Stimulated activated CD8-positive, alpha-beta memory T cell treated with anti-CD3 and anti-CD28 coated beads, Interleukin-2, amount 100 ng/mL, for 1 hour (primary cell): ENCODE measurements at regions not wholly inside any gene's neighbourhood (a gene's known extent, or its start where the extent isn't known, plus 50 kb on each side); places are given as distances from the start of the nearest gene placed in this dataset.

Source experiments
- DNase-seq, 2 donors: peaks; one replicate each; pipeline ENCODE4 v3.0.0-alpha.2; 2020; ENCODE audit warnings: low read depth in 2 of 2

DNA sequence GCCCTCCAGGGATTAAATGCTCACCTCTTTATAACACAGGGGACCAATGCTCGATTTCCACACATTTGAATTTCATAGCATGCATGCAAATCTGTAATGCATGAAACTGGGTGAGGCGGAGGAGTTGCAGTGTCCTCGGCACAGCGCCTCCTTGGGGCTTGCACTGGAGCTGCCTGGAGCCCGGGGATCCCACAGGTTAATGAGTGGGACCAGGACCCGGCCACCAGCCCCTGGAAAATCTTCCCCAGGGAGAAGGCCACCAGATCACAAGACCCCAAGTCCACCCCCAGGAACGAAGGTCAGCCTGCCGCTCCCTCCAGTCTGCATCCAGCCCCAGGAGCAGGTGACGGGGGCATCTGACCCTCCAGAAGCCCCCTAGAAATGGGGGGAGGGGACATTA is 119.1 kb downstream of the MN1 start:
- DNase-seq: no peak

DNA sequence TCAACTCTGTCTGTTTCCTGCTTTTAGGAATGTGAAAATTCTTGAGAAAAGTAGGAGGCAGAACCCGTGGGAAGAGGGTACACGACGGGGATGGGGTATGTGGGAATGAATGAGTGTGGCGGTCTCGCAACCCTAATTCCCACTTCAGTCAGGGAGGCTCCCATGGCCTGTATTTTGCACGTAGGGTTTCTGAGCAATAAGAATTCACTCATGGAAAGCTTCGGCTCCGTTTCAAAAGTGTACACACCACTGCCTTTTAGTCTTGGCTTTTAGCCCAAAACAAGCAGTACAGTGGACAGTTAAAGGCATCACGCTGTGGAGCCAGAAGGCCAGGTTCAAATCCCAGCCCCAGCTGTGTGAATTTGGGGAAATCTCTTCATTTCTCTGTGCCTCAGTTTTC is 116.7 kb downstream of the MN1 start:
- DNase-seq: no peak

- no peak for DNase-seq
These were observed 116.0 kb downstream of the MN1 start for GRCh38 chr22:27685515-27685914.

GRCh38 chr22:27685970-27686369 is 115.6 kb downstream of the MN1 start:
- DNase-seq: no peak

DNA sequence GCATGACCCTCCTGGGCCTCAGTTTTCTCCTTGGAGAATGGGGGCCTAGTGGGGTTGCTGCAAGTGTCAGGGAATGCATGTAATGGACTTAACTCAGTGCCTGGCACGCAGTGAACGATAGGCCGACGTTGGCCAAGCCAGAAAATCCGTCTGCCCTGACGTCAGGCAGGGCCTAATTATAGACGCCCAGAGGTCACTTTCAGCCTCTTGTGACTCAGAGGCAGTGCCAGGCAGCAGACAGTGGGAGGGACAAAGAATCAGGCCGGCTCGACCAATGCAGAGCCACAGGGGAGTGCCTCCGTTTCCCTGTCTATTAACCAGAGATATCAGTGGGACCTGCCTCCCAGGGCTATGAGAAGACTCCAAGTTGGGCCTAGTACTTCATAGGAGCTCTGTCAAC is 115.0 kb downstream of the MN1 start:
- DNase-seq: no peak

GRCh38 chr22:27687984-27688545 is 113.5 kb downstream of the MN1 start:
- no peak for DNase-seq

DNA sequence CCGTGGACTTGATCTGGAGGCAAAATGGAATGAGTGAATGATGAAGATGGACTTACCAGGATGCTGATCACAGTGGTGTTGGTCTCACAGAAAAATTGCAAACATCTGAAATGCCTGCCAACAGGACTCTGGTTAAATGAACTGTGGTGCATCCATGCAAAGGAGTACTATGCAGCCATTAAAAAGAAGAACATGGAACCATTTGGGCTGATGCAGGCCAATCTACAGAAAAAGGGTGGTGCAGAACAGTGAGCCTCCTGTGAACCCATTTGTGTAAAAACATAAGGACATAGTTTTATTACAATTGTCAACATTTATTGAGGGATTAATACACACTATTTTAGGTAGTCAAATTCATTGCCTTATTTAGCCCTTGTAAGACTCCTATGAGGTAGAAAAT is 111.9 kb downstream of the MN1 start:
- no peak for DNase-seq

DNA sequence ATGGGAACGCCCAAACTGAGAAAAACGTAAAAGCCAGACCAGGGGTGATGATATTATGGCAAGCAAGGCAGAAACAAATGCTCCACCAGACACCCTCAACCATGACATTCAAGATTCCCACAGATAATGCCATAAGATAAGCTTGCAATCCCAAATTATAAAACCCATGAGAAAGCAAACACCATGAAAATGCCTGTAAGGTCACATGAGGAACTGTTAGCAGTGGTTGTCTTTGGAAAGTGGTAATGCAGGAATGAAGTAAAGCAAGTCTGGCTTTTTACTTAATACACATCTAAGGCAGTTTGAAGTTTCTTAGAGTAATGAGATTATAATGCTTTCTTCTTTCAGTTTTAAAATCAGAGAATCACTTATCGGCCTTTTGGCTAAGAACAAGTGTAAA is 111.0 kb downstream of the MN1 start:
- DNase-seq: no peak

DNA sequence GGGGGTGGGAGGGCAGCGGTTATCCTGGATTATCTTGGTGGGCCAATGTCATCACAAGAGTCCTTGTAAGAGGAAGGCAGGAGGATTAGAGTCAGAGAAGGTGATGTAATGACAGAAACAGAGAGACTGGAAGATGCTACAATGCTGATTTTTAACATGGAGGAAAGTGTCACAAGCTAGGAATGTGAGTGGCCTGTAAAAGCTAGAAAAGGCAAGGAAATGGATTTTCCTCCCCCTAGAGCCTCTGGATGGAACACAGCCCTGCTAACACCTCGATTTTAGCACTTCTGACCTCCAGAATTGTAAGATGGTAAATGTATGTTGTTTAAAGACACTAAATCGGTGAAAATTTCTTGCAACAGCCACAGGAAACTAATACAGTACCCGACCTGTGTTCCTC is 109.3 kb downstream of the MN1 start:
- DNase-seq: no peak

GRCh38 chr22:27695925-27696324 is 105.6 kb downstream of the MN1 start:
- no peak for DNase-seq

DNA sequence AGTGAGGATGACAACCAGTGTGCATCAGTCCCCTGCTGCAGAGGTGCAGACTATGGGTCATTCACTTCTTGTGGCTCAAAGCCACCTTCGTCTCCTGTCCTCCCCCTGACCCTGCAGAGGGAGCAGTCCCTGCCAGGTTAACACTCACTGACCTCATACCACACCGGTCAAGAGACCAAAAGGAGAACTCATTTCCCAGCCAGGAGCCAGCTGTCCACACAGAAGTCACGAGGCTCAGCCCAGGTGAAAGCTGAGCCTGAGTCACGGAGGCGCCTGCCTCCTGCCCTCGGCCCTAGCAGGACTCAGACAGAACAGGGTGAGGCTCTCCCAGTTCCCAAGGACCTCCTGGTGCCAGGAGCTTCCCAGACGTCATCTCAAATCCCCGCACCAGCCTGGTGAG is 103.7 kb downstream of the MN1 start:
- no peak for DNase-seq
